HG02763 (cell line): ENCODE measurements at regions not wholly inside any gene's neighbourhood (a gene's known extent, or its start where the extent isn't known, plus 50 kb on each side); places are given as distances from the start of the nearest gene placed in this dataset.

Source experiments
- ATAC-seq: cut with Tn5 transposase; IDR thresholded peaks from one replicate; pipeline ENCODE4 v1.9.1; 2021; ENCODE audit warnings: mild to moderate bottlenecking, moderate library complexity; ENCODE audit not compliant: unreplicated experiment

- no peak for ATAC-seq
Measured at GRCh38 chr20:22257912-22258311, 326.5 kb downstream of the FOXA2 start.

GRCh38 chr20:22248051-22248667, 336.2 kb downstream of the FOXA2 start:
- ATAC-seq: no peak

- no peak for ATAC-seq
Measured at GRCh38 chr20:22245139-22245538, 339.2 kb downstream of the FOXA2 start.

- no peak for ATAC-seq
Measured at GRCh38 chr20:22243067-22243466, 341.3 kb downstream of the FOXA2 start.

DNA sequence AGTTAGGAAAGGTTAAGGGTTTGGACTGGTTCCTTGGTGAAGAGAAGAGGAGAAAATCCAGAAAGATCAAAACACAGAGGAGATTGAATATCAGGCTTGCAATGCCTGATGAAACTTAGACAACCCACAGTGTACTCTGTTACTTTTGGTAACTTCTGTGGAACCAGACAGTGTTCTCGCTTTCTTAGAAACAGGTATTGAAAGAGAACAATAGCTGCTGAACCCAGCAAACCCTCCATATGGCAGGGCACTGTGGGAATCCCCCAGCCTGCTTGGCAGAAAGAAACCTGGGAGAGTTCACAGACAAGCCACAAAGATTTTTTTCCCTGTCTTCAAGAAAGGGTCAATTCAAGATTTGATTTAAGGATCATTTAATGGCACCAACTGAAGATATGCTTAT, 342.8 kb downstream of the FOXA2 start:
- no peak for ATAC-seq

DNA sequence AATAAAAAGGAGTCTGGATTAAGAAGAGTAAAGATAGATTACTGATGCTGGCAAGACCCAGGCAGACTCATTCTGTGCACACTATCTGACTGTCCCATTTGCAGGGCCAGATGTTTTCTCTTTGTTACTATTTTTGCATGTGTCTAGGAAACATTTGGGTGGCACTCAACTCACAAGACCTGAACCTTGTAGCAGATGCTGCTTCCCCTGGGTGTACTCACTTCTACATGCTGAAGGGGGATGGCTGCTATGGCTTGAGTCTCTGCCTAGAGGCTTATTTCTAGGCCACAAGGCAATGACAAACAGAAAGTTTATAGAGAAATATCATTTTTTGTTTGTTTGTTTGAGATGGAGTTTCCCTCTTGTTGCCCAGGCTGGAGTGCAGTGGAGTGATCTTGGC, 351.4 kb downstream of the FOXA2 start:
- no peak for ATAC-seq

DNA sequence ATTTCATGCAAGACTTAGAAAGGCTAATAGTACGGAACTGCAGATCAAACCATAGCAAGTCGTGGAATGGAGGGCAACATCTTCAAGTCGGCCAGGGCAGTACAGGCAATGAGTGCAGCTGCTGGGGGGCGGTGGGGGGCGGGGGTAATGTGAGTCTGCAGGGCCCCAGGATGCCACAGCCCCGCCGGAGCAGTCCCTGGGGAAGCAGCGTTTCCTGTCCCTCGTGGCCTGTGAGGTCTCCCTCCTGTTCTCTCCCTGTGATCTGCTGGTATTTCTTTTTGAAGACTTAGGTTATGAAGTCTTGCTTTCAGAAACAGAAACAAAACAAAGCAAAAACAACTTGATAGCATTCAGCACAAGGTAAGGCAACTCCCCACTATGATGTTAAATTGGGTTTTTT, 351.9 kb downstream of the FOXA2 start:
- ATAC-seq: no peak

DNA sequence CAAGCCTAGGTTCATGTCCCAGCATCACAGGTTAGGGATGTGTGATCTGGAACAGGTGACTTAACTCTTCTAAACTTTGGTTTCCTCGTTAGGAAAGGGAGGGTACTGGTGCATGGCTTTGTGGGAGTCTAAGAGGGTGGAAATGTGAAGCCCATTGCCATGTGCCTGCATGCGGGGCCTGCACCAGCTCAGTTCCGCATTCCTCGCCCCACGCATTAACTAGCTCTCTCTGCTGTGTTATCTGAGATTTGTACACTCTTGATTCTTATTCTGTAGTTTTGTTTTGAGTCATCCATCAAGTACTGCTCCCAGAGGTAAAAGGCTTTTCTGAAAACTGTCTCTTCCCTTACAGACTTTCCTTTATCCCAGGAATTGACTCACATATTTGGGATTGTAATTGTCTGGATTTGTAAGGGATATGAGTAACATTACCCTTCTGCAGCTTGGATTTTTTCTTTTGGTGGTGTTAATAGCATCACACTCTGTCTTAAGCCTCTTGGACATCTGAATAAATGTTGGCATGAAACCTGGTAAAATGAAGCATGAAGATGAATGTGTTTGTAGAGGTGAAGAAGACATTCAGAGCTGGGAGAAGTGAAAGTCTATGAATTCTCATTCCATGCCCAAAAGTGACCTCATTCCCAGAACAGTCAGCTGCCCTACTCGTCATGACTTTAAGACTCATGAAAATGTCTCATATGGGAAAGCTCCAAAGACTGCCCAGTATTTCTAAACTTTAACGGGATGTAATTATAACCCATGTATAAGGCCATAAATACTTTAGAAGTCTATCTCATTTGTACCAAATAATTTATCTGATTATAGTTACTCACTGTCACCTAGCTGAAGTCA, 357.3 kb downstream of the FOXA2 start:
- no peak for ATAC-seq

- ATAC-seq: no peak
Measured at GRCh38 chr20:22223236-22223635, 361.1 kb downstream of the FOXA2 start.

DNA sequence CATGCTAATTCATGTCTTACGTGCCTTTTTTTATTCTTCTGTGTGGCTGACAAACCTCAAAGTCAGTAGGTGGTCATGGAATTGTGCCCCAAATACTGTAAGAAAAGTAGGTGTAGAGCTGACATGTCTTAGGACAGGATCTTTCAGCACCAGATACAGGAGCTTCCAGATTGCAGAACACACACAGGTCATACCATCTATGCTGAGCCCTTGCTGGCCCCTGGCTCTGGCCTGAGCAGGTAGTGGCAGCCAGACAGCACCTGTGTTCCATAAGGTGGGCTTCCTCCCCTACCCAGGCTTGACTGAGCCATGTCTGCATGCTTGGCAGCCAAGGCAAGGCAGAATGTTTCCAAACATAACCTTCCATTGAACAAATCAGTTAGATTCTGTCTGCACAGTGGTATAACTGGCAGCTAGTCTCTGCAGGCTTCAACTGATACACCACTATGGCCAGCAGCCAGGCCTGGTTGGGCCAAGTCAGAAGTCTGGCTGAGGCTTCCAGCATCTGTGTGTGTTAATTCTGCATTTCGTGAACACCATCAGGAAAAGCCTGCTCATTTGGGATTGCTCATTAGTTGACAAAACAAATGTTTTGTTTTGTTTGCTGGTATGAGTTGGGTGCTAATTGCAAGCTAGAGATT, 366.5 kb downstream of the FOXA2 start:
- ATAC-seq: no peak

GRCh38 chr20:22216984-22217383, 367.4 kb downstream of the FOXA2 start:
- ATAC-seq: no peak

- no peak for ATAC-seq
Measured at GRCh38 chr20:22214296-22214695, 370.1 kb downstream of the FOXA2 start.

DNA sequence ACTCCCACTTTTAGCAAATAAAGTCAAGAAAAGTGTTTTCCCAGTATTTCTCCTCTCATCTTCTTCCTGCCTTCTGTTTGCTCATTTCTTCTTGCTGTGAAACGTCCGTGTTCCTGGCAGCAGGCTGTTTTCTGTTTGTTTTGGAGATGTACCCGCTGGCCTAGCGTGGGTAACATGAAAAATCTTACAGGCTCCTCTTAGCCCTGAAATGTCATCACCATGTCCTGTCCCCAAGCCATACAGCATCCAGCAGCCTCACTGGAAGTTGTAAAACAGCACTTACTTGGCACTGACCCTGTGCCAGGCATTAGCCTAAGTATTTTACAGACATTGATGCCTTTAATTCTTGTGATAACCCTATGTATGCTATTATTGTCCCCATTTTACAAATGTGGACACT, 371.1 kb downstream of the FOXA2 start:
- ATAC-seq: no peak

DNA sequence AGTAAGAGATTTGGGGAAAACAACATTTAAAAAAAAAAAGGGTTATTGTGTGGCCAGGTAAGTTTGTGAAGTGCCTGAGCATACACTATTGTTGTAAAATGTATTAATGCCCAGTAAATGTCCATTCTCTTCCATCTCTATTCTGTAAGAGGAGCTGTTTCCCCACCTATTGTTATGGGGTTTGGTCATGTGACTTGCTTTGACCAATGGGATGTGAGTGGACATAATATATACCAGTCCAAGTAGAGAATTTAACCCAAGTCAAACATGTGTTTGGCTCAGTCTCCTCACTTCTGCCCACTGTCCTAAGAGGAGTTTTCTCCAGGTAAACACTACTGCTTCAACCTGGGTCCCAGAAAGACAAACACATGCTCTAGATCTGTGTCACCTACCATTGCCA, 377.1 kb downstream of the FOXA2 start:
- ATAC-seq: no peak

- ATAC-seq: no peak
Measured at GRCh38 chr20:22204801-22205200, 379.6 kb downstream of the FOXA2 start.

GRCh38 chr20:22182148-22182547, 402.2 kb downstream of the FOXA2 start:
- no peak for ATAC-seq

DNA sequence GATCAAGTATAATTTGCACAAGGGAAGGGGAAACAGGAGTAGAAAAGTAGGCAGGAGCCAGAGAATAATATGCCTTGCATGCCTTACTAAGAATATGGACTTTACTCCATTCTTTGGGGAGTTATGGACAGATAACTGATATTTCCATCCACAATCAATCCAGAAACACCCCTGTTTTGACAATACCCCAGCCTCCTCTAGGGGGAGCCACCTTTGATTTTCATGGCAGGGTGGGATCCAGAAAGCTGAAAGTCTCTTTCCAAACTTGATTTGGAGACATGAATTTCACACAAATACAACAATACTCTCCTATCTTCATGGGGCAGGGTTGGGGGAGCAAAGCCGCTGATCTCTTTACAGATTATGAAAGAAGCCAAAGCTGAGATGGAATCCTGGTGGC, 404.1 kb downstream of the FOXA2 start:
- ATAC-seq: no peak

DNA sequence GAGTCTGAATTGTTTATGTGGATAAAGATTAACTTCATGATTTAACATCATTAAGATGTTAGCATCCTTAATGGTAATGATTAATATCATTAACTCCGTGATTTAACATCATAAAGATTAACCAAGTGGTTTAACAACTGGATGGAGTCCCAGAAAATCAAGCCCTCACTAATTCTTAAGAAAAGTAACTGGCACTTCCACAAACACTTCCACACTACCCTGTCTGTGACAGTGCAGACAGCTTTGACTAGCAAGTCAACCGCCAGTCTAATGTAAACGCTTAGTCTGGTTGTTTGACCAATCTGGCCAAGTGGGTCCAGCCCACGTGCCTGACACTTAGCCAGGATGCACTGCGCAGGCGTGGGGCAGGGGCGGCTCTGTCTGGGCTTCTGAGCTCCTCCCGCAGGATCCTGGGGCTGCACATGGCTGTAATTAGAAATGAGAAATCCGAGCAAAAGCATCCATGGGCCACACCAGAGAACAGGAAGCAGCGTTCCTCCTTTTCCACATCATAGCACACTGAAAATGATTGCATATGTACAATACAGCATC, 424.2 kb downstream of the FOXA2 start:
- no peak for ATAC-seq

- ATAC-seq: no peak
Measured at GRCh38 chr20:22159276-22159675, 425.1 kb downstream of the FOXA2 start.

- ATAC-seq: no peak
Measured at GRCh38 chr20:22127587-22127986, 422.1 kb downstream of the PAX1 start.

- no peak for ATAC-seq
Measured at GRCh38 chr20:22106308-22106938, 401.0 kb downstream of the PAX1 start.
